ENCODE measurements at regions not wholly inside any gene's neighbourhood (a gene's known extent, or its start where the extent isn't known, plus 50 kb on each side); places are given as distances from the start of the nearest gene placed in this dataset.

DNA sequence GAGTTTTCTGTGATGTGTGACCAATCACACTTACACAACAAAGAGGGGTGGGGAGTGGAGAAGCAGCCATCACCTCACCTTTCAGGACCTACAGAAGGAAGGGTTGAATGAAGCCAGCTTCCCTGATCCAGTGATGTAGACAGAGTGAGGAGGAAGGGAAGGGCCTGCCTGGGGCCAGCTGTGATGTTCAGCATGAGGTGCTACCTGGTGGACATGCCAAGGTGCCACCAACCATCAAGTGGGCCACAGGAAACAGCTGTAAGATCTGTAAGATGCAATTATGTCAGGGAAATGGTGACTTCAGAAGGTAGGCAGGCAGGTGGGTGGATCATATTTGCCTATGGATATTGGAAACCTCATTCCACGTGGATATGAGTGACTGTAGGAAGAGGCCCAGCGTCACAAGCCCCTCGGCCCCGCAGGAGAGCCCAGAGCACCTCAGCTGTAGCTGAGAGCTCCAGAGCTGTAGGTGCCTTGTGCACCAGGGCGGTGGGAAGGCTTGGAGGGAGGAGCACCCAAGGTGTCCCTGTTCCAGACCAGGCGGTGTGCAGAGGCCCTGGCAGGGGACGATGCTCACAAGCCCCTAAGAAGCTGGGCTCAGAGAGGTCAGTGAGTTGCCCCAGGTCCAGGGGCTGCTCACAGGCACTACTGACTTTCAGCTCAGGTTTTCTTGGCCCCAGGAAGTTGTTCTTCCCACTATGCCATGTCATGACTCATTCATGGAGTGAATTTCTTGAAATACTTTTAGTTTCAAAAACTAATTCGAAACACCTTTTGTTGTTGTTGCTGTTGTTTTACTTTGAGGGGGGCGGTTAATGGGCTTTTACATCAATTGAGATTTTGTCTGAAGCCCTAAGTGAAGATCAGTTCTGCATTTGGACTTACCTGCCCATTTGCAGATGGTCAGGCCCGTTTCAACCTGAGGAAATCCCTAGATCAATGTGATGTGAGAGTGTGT, 94.2 kb upstream of the ALDH1A3 start:
- 91% methylated on average over 10 of the region's 10 CpGs for WGBS
- H3K4me3 ChIP-seq (ENCODE audit: low read length in 2 of 2): no peak overlapping the region
- H3K36me3 ChIP-seq (ENCODE audit: control insufficient read depth in 2 of 2, insufficient read depth in 2 of 2, low read length in 1 of 2): no peaks in the 10 kb centered on the region
- H3K27ac ChIP-seq (ENCODE audit: low read depth in 1 of 2, low read length in 1 of 2): no peak overlapping the region
- H3K4me1 ChIP-seq (ENCODE audit: control insufficient read depth in 2 of 2, insufficient read depth in 2 of 2, low read length in 2 of 2): no peaks in the 10 kb centered on the region
- no peaks in the 10 kb centered on the region for H3K9me3 ChIP-seq (ENCODE audit: control insufficient read depth in 2 of 2, insufficient read depth in 1 of 2, low read length in 1 of 2)
- H3K27me3 ChIP-seq (ENCODE audit: control insufficient read depth in 2 of 2, insufficient read depth in 1 of 2, low read length in 1 of 2): no peaks in the 10 kb centered on the region
- no peak for DNase-seq (ENCODE audit: low read depth in 6 of 9, low spot score in 9 of 9)

- no peaks in the 10 kb centered on the region for H3K4me1 ChIP-seq (ENCODE audit: control insufficient read depth in 2 of 2, insufficient read depth in 2 of 2, low read length in 2 of 2)
These were observed 93.5 kb upstream of the ALDH1A3 start for GRCh38 chr15:100786139-100786531.

DNA sequence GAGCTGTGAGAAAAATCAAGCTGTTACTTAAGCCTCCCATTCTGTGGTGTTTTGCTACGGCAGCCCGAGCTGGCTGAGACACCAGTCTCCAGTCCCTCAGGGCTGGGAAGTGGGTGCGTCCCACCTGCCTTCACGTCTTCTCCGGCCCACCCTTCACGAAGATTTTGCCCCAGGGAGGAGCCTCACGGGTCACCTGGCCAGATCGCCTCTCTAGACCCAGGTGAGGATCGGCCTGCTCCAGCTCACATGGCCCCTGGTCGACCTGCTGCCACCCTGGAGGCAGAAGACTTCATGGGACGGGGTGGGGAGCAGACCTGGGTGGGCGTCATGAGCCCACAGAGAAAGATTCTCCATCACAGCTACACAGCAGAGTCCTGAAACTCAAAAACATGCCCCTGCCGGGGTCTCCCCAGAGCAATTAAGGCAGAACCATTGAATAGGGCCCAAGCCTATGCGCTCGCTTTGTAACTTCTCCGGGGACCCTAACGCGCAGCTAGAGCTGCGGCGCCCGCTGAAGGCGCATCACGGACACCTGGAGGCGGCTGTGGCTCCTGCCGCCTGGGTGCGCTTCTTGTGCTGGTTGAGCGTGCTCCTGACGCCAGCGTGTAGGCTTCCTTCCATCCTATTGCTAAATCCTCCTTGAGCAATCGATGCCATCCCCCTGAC, 92.6 kb upstream of the ALDH1A3 start:
- H3K4me1 ChIP-seq (ENCODE audit: control insufficient read depth in 2 of 2, insufficient read depth in 2 of 2, low read length in 2 of 2): no peaks in the 10 kb centered on the region
- no peak overlapping the region for H3K27ac ChIP-seq (ENCODE audit: low read depth in 1 of 2, low read length in 1 of 2)
- WGBS: 92% methylated on average over 30 of the region's 30 CpGs
- no peaks in the 10 kb centered on the region for H3K27me3 ChIP-seq (ENCODE audit: control insufficient read depth in 2 of 2, insufficient read depth in 1 of 2, low read length in 1 of 2)
- DNase-seq (ENCODE audit: low read depth in 6 of 9, low spot score in 9 of 9): no peak
- no peak overlapping the region for H3K4me3 ChIP-seq (ENCODE audit: low read length in 2 of 2)
- H3K36me3 ChIP-seq (ENCODE audit: control insufficient read depth in 2 of 2, insufficient read depth in 2 of 2, low read length in 1 of 2): no peaks in the 10 kb centered on the region
- H3K9me3 ChIP-seq (ENCODE audit: control insufficient read depth in 2 of 2, insufficient read depth in 1 of 2, low read length in 1 of 2): no peaks in the 10 kb centered on the region

More at GRCh38 chr15:100786139-100786531, 93.5 kb upstream of the ALDH1A3 start:
- no peak for DNase-seq (ENCODE audit: low read depth in 6 of 9, low spot score in 9 of 9)
- no peaks in the 10 kb centered on the region for H3K9me3 ChIP-seq (ENCODE audit: control insufficient read depth in 2 of 2, insufficient read depth in 1 of 2, low read length in 1 of 2)
- WGBS: 96% methylated on average over 5 of the region's 5 CpGs
- H3K4me3 ChIP-seq (ENCODE audit: low read length in 2 of 2): no peak overlapping the region
- H3K27me3 ChIP-seq (ENCODE audit: control insufficient read depth in 2 of 2, insufficient read depth in 1 of 2, low read length in 1 of 2): no peaks in the 10 kb centered on the region
- no peaks in the 10 kb centered on the region for H3K36me3 ChIP-seq (ENCODE audit: control insufficient read depth in 2 of 2, insufficient read depth in 2 of 2, low read length in 1 of 2)
- H3K27ac ChIP-seq (ENCODE audit: low read depth in 1 of 2, low read length in 1 of 2): no peak overlapping the region

DNA sequence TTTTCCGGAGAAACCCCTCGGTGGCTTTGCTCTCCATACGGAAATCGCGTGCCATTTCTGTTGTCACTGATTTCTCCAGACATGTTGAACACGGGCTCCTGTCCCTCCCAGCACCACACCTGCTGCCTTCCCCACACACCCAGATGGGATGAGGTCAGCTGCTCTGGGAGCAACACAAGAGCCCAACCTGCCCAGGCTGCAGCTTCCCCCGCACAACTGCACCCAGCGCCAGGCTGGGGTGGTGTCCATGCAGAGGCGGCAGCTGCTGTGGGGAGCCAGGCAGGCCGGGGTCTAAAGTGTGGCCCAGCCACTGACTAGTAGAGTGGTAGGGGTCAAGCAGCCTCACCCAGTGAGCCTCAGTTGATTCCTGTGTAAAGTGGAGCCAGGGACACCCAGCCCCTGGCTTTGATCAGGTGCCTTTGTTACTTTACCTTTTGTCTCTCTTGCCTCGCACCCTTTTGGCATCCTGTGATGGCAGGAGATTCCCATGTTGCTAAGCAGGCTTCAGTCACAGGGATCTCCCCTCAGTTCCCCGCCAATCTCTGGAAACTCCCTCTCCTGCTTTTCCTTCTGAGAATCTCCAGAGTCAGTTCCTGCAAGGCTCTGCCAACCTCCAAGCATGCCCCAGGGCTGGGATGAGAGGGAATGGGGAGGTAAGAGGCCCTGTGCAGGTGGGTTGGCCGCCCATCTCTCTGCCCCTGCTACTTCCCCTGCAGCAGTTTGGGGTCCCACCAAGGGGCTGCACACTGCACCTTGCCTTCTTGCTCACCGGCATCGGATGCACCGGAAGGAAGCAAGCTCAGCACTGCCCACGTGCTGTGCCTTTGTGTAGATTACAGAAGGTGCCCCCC, 91.8 kb upstream of the ALDH1A3 start:
- no peak for DNase-seq (ENCODE audit: low read depth in 6 of 9, low spot score in 9 of 9)
- no peaks in the 10 kb centered on the region for H3K27me3 ChIP-seq (ENCODE audit: control insufficient read depth in 2 of 2, insufficient read depth in 1 of 2, low read length in 1 of 2)
- no peaks in the 10 kb centered on the region for H3K9me3 ChIP-seq (ENCODE audit: control insufficient read depth in 2 of 2, insufficient read depth in 1 of 2, low read length in 1 of 2)
- no peak overlapping the region for H3K4me3 ChIP-seq (ENCODE audit: low read length in 2 of 2)
- no peaks in the 10 kb centered on the region for H3K4me1 ChIP-seq (ENCODE audit: control insufficient read depth in 2 of 2, insufficient read depth in 2 of 2, low read length in 2 of 2)
- WGBS: 87% methylated on average over 17 of the region's 17 CpGs
- H3K27ac ChIP-seq (ENCODE audit: low read depth in 1 of 2, low read length in 1 of 2): no peak overlapping the region
- no peaks in the 10 kb centered on the region for H3K36me3 ChIP-seq (ENCODE audit: control insufficient read depth in 2 of 2, insufficient read depth in 2 of 2, low read length in 1 of 2)

GRCh38 chr15:100788418-100789105, 91.1 kb upstream of the ALDH1A3 start:
- 91% methylated on average over 7 of the region's 7 CpGs for WGBS
- Histone ChIP-seq H3K36me3 (ENCODE audit: control insufficient read depth in 2 of 2, insufficient read depth in 2 of 2, low read length in 1 of 2) (no peaks in the 10 kb centered on the region), H3K27me3 (ENCODE audit: control insufficient read depth in 2 of 2, insufficient read depth in 1 of 2, low read length in 1 of 2) (no peaks in the 10 kb centered on the region), H3K9me3 (ENCODE audit: control insufficient read depth in 2 of 2, insufficient read depth in 1 of 2, low read length in 1 of 2) (no peaks in the 10 kb centered on the region), H3K27ac (ENCODE audit: low read depth in 1 of 2, low read length in 1 of 2) (no peak overlapping the region), H3K4me3 (ENCODE audit: low read length in 2 of 2) (no peak overlapping the region), H3K4me1 (ENCODE audit: control insufficient read depth in 2 of 2, insufficient read depth in 2 of 2, low read length in 2 of 2) (no peaks in the 10 kb centered on the region)
- no peak for DNase-seq (ENCODE audit: low read depth in 6 of 9, low spot score in 9 of 9)

DNA sequence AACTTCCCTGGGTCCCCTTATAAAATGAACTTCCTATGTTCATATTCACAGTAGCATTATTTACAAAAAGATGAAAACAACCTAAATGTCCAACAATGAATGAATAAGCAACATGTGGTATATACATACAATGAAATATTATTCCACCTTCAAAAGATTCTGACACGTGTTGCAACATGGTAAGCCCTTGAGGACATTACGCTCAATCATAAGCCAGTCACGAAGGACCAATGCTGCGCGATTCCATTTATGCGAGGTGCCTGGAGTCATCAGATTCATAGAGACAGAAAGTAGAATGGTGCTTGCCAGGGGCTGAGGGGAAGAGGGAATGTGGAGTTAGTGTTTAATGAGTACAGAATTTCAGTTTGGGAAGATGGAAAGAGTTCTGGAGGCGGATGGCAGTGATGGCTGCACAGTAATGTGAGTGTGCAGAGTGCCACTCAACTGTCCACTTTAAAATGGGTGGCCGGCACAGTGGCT, 88.8 kb upstream of the ALDH1A3 start:
- no peaks in the 10 kb centered on the region for H3K36me3 ChIP-seq (ENCODE audit: control insufficient read depth in 2 of 2, insufficient read depth in 2 of 2, low read length in 1 of 2)
- no peaks in the 10 kb centered on the region for H3K9me3 ChIP-seq (ENCODE audit: control insufficient read depth in 2 of 2, insufficient read depth in 1 of 2, low read length in 1 of 2)
- WGBS: 96% methylated on average over 8 of the region's 8 CpGs
- no peaks in the 10 kb centered on the region for H3K27me3 ChIP-seq (ENCODE audit: control insufficient read depth in 2 of 2, insufficient read depth in 1 of 2, low read length in 1 of 2)
- no peaks in the 10 kb centered on the region for H3K4me1 ChIP-seq (ENCODE audit: control insufficient read depth in 2 of 2, insufficient read depth in 2 of 2, low read length in 2 of 2)
- H3K27ac ChIP-seq (ENCODE audit: low read depth in 1 of 2, low read length in 1 of 2): no peak overlapping the region
- DNase-seq (ENCODE audit: low read depth in 6 of 9, low spot score in 9 of 9): no peak
- no peak overlapping the region for H3K4me3 ChIP-seq (ENCODE audit: low read length in 2 of 2)

GRCh38 chr15:100794008-100794407, 85.6 kb upstream of the ALDH1A3 start:
- no peak for DNase-seq (ENCODE audit: low read depth in 6 of 9, low spot score in 9 of 9)
- H3K27me3 ChIP-seq (ENCODE audit: control insufficient read depth in 2 of 2, insufficient read depth in 1 of 2, low read length in 1 of 2): no peaks in the 10 kb centered on the region

DNA sequence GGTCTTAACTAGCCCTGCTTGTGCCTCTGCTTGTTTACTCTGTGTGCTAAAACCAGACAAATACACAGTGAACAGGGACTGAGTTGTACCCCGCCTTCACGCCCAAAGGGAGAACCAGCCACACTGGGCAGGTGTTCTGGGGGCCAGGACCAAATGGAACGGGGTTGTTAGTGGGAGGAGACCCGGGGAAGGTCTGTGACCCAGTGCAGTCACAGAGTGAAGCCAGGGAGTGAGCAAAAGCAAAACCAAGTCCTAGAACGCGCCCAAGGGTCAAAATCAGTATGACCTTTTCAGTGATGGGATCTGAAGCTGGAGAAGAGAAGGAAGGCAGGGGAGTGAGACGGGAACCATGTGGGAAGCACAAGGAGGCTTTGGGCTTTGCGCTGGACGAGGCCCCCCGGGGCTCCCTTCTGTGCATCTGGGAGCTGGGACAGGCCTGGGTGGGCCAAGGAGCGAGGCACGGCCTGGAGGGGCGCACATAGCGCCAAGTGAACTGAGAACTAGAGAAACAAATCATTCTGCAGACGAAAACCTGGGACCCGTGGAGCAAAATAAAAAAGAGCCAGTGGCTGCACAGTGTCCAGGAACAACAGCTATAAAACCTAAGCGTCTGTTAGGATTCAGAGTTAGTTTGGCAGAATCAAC, 78.3 kb upstream of the ALDH1A3 start:
- Histone ChIP-seq H3K27ac (ENCODE audit: low read depth in 1 of 2, low read length in 1 of 2) (no peak overlapping the region), H3K4me1 (ENCODE audit: control insufficient read depth in 2 of 2, insufficient read depth in 2 of 2, low read length in 2 of 2) (no peaks in the 10 kb centered on the region), H3K27me3 (ENCODE audit: control insufficient read depth in 2 of 2, insufficient read depth in 1 of 2, low read length in 1 of 2) (no peaks in the 10 kb centered on the region), H3K9me3 (ENCODE audit: control insufficient read depth in 2 of 2, insufficient read depth in 1 of 2, low read length in 1 of 2) (no peaks in the 10 kb centered on the region), H3K36me3 (ENCODE audit: control insufficient read depth in 2 of 2, insufficient read depth in 2 of 2, low read length in 1 of 2) (no peaks in the 10 kb centered on the region), H3K4me3 (ENCODE audit: low read length in 2 of 2) (no peak overlapping the region)
- DNase-seq (ENCODE audit: low read depth in 6 of 9, low spot score in 9 of 9): no peak
- 94% methylated on average over 17 of the region's 17 CpGs for WGBS

More at GRCh38 chr15:100794008-100794407, 85.6 kb upstream of the ALDH1A3 start:
- WGBS: 54% methylated on average over 3 of the region's 3 CpGs
- no peak overlapping the region for H3K27ac ChIP-seq (ENCODE audit: low read depth in 1 of 2, low read length in 1 of 2)
- no peak overlapping the region for H3K4me3 ChIP-seq (ENCODE audit: low read length in 2 of 2)
- no peaks in the 10 kb centered on the region for H3K9me3 ChIP-seq (ENCODE audit: control insufficient read depth in 2 of 2, insufficient read depth in 1 of 2, low read length in 1 of 2)
- H3K4me1 ChIP-seq (ENCODE audit: control insufficient read depth in 2 of 2, insufficient read depth in 2 of 2, low read length in 2 of 2): no peaks in the 10 kb centered on the region
- H3K36me3 ChIP-seq (ENCODE audit: control insufficient read depth in 2 of 2, insufficient read depth in 2 of 2, low read length in 1 of 2): no peaks in the 10 kb centered on the region

All from thymus (tissue), 11 donors.